ENCODE measurements at regions not wholly inside any gene's neighbourhood (a gene's known extent, or its start where the extent isn't known, plus 50 kb on each side); places are given as distances from the start of the nearest gene placed in this dataset.

- CTCF ChIA-PET: interaction anchor here (1.1 kb wide), 1 partner anchor 233 kb away, joined by 5 read pairs; no protein-coding TSS in a partner anchor
- POLR2A ChIA-PET: interaction anchor here (0.7 kb wide), 1 partner anchor 11 kb away, joined by 3 read pairs; no protein-coding TSS in a partner anchor
- no peak for DNase-seq (ENCODE audit: low read depth, low spot score)
Observed at GRCh38 chrX:45747905-45748304, 547.2 kb upstream of the DIPK2B start.

DNA sequence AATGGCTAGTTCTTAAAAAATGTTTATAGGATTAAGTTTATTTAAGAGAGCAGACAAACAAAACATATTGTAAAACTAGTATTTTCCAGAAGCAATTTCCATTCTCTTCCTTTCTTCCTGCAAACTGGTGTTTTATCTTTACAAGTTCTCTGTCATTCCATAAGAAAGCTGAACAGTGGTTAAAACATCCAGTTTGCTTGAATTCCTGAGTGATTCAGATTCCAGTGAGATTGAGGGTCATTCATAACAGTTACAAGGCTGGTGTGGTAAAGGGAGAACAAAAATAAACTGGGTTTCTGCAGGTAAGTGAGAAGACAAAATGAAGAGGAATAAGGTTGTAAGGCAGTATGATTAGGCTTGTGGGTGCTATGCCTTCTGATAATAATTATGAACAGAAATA is 544.8 kb upstream of the DIPK2B start:
- Histone ChIP-seq H3K9me3 (ENCODE audit: control insufficient read depth, insufficient read depth, low read length) (no peaks in the 10 kb centered on the region), H3K27ac (ENCODE audit: low read depth, low read length) (no peak overlapping the region), H3K27me3 (ENCODE audit: control insufficient read depth, insufficient read depth, low read length) (no peaks in the 10 kb centered on the region), H3K4me3 (ENCODE audit: low read depth, low read length) (no peak overlapping the region)
- ChIA-PET POLR2A (interaction anchor here (0.5 to 1.8 kb wide), 3 partner anchors 35 to 423 kb away, joined by 3 to 8 read pairs (median 3); no protein-coding TSS in a partner anchor), CTCF (no interaction called here)
- no peak for TF ChIP-seq CTCF (IDR thresholded peaks at IDR 0.05; ENCODE audit: low read depth, low read length)
- no peak for DNase-seq (ENCODE audit: low read depth, low spot score)

More at GRCh38 chrX:45747905-45748304, 547.2 kb upstream of the DIPK2B start:
- TF ChIP-seq CTCF (IDR thresholded peaks at IDR 0.05; ENCODE audit: low read depth, low read length): no peak
- Histone ChIP-seq H3K27me3 (ENCODE audit: control insufficient read depth, insufficient read depth, low read length) (no peaks in the 10 kb centered on the region), H3K27ac (ENCODE audit: low read depth, low read length) (no peak overlapping the region), H3K4me3 (ENCODE audit: low read depth, low read length) (no peak overlapping the region), H3K9me3 (ENCODE audit: control insufficient read depth, insufficient read depth, low read length) (no peaks in the 10 kb centered on the region)

- CTCF ChIA-PET: no interaction called here
- no peaks in the 10 kb centered on the region for H3K9me3 ChIP-seq (ENCODE audit: control insufficient read depth, insufficient read depth, low read length)
Observed at GRCh38 chrX:45743906-45744625, 543.4 kb upstream of the DIPK2B start.

DNA sequence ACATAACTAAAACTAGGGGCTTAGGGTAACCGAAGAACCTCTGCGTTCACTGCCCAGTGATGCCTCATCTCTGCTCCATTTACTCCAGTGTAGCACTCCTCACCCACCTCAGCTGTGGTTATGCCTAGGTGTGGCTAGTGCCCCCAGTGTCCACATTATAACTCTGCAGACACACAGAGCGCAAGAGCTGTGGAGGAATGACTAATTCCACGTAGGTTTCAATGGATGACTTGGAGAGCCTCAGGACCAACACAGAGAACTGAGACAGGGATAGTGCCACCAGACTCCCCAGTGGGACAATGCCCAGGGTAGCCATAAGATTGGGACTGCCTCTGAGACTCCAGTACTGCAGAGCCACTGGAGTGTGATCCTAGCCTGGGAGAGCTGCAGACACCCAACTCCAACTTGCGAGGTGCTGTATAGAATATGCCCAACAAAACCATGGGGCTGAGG is 542.4 kb upstream of the DIPK2B start:
- TF ChIP-seq CTCF (IDR thresholded peaks at IDR 0.05; ENCODE audit: low read depth, low read length): peak; percentile 39; the same call in 1 of the 2 replicates
- CTCF ChIA-PET: no interaction called here
- POLR2A ChIA-PET: interaction anchor here (0.8 to 1.5 kb wide), 4 partner anchors 120 to 236 kb away, joined by 3 read pairs; no protein-coding TSS in a partner anchor

More at GRCh38 chrX:45743906-45744625, 543.4 kb upstream of the DIPK2B start:
- Histone ChIP-seq H3K27me3 (ENCODE audit: control insufficient read depth, insufficient read depth, low read length) (no peaks in the 10 kb centered on the region), H3K4me3 (ENCODE audit: low read depth, low read length) (no peak overlapping the region), H3K27ac (ENCODE audit: low read depth, low read length) (no peak overlapping the region)
- TF ChIP-seq CTCF (IDR thresholded peaks at IDR 0.05; ENCODE audit: low read depth, low read length): no peak
- DNase-seq (ENCODE audit: low read depth, low spot score): no peak
- POLR2A ChIA-PET: interaction anchor here (0.8 to 1.8 kb wide), 3 partner anchors 34 to 229 kb away, joined by 3 to 8 read pairs (median 3); no protein-coding TSS in a partner anchor

GRCh38 chrX:45740291-45740690 is 539.6 kb upstream of the DIPK2B start:
- CTCF ChIA-PET: no interaction called here
- TF ChIP-seq CTCF (IDR thresholded peaks at IDR 0.05; ENCODE audit: low read depth, low read length): no peak
- H3K9me3 ChIP-seq (ENCODE audit: control insufficient read depth, insufficient read depth, low read length): no peaks in the 10 kb centered on the region
- POLR2A ChIA-PET: no interaction called here
- no peak overlapping the region for H3K4me3 ChIP-seq (ENCODE audit: low read depth, low read length)
- no peak overlapping the region for H3K27ac ChIP-seq (ENCODE audit: low read depth, low read length)
- DNase-seq (ENCODE audit: low read depth, low spot score): no peak
- H3K27me3 ChIP-seq (ENCODE audit: control insufficient read depth, insufficient read depth, low read length): no peaks in the 10 kb centered on the region

More for the DNA sequence above, 542.4 kb upstream of the DIPK2B start:
- H3K27me3 ChIP-seq (ENCODE audit: control insufficient read depth, insufficient read depth, low read length): no peaks in the 10 kb centered on the region
- H3K9me3 ChIP-seq (ENCODE audit: control insufficient read depth, insufficient read depth, low read length): no peaks in the 10 kb centered on the region
- no peak for DNase-seq (ENCODE audit: low read depth, low spot score)
- peak overlapping the region; percentile 57 for H3K27ac ChIP-seq (ENCODE audit: low read depth, low read length)
- H3K4me3 ChIP-seq (ENCODE audit: low read depth, low read length): no peak overlapping the region

Data from AG04450 (cell line).